ENCODE measurements at regions not wholly inside any gene's neighbourhood (a gene's known extent, or its start where the extent isn't known, plus 50 kb on each side); places are given as distances from the start of the nearest gene placed in this dataset.

GRCh38 chr3:80675790-80676189, 908.0 kb upstream of the ROBO1 start:
- Histone ChIP-seq H3K4me1 (ENCODE audit: control insufficient read depth in 4 of 4, insufficient read depth in 4 of 4, low read length in 3 of 4) (no peaks in the 10 kb centered on the region), H3K9ac (ENCODE audit: low read depth in 1 of 2, low read length in 2 of 2) (no peak overlapping the region), H3K4me3 (ENCODE audit: low read depth in 1 of 3, low read length in 3 of 3) (no peak overlapping the region), H3K27ac (ENCODE audit: low read depth in 1 of 2, low read length in 2 of 2) (no peak overlapping the region), H3K36me3 (ENCODE audit: control insufficient read depth in 4 of 4, insufficient read depth in 3 of 4, low read depth in 1 of 4, low read length in 3 of 4) (no peaks in the 10 kb centered on the region), H3K27me3 (ENCODE audit: control insufficient read depth in 4 of 4, insufficient read depth in 4 of 4, low read length in 3 of 4) (peaks cover 0 to 5% (median 0%) of the 10 kb centered on the region in 4 donors), H3K9me3 (ENCODE audit: control insufficient read depth in 4 of 4, low read length in 3 of 4) (no peaks in the 10 kb centered on the region)
- DNase-seq (ENCODE audit: low spot score) = no peak
- TF ChIP-seq HNF4G (IDR thresholded peaks at IDR 0.05) (no peak), HNF4A (conservative IDR thresholded peaks at IDR 0.05) (no peak), CTCF (IDR thresholded peaks at IDR 0.05; ENCODE audit: low read depth, low read length, missing input control) (no peak), FOXA2 (IDR thresholded peaks at IDR 0.05) (no peak), ZBTB33 (IDR thresholded peaks at IDR 0.05) (no peak), ATF3 (IDR thresholded peaks at IDR 0.05) (no peak), TAF1 (conservative IDR thresholded peaks at IDR 0.05) (no peak), EGR1 (IDR thresholded peaks at IDR 0.05; ENCODE audit: low read depth in 2 of 2) (no peak), RAD21 (IDR thresholded peaks at IDR 0.05) (no peak)
- WGBS = 64% methylated on average over 4 of the region's 4 CpGs

GRCh38 chr3:80668600-80669294, 900.9 kb upstream of the ROBO1 start:
- WGBS = 58% methylated on average over 4 of the region's 4 CpGs
- H3K4me1 ChIP-seq (ENCODE audit: control insufficient read depth in 4 of 4, insufficient read depth in 4 of 4, low read length in 3 of 4) = no peaks in the 10 kb centered on the region
- H3K9ac ChIP-seq (ENCODE audit: low read depth in 1 of 2, low read length in 2 of 2) = no peak overlapping the region
- H3K36me3 ChIP-seq (ENCODE audit: control insufficient read depth in 4 of 4, insufficient read depth in 3 of 4, low read depth in 1 of 4, low read length in 3 of 4) = no peaks in the 10 kb centered on the region
- no peaks in the 10 kb centered on the region for H3K27me3 ChIP-seq (ENCODE audit: control insufficient read depth in 4 of 4, insufficient read depth in 4 of 4, low read length in 3 of 4)
- no peak overlapping the region for H3K27ac ChIP-seq (ENCODE audit: low read depth in 1 of 2, low read length in 2 of 2)
- DNase-seq (ENCODE audit: low spot score) = no peak
- no peak for TF ChIP-seq ATF3 (IDR thresholded peaks at IDR 0.05)
- TF ChIP-seq SP1 (IDR thresholded peaks at IDR 0.05) = peak; percentile 26
- TF ChIP-seq HNF4A (conservative IDR thresholded peaks at IDR 0.05) = peak in 1 of 2 donors; percentile 13
- H3K4me3 ChIP-seq (ENCODE audit: low read depth in 1 of 3, low read length in 3 of 3) = no peak overlapping the region
- H3K9me3 ChIP-seq (ENCODE audit: control insufficient read depth in 4 of 4, low read length in 3 of 4) = peaks cover 0 to 2% (median 1%) of the 10 kb centered on the region in 4 donors

- no peak for DNase-seq (ENCODE audit: low spot score)
- Histone ChIP-seq H3K9me3 (ENCODE audit: control insufficient read depth in 4 of 4, low read length in 3 of 4) (peaks cover 0 to 2% (median 1%) of the 10 kb centered on the region in 4 donors), H3K36me3 (ENCODE audit: control insufficient read depth in 4 of 4, insufficient read depth in 3 of 4, low read depth in 1 of 4, low read length in 3 of 4) (no peaks in the 10 kb centered on the region), H3K9ac (ENCODE audit: low read depth in 1 of 2, low read length in 2 of 2) (no peak overlapping the region), H3K4me1 (ENCODE audit: control insufficient read depth in 4 of 4, insufficient read depth in 4 of 4, low read length in 3 of 4) (no peaks in the 10 kb centered on the region), H3K4me3 (ENCODE audit: low read depth in 1 of 3, low read length in 3 of 3) (no peak overlapping the region), H3K27ac (ENCODE audit: low read depth in 1 of 2, low read length in 2 of 2) (no peak overlapping the region), H3K27me3 (ENCODE audit: control insufficient read depth in 4 of 4, insufficient read depth in 4 of 4, low read length in 3 of 4) (no peaks in the 10 kb centered on the region)
- TF ChIP-seq CTCF (IDR thresholded peaks at IDR 0.05; ENCODE audit: low read depth, low read length, missing input control) (no peak), HNF4G (IDR thresholded peaks at IDR 0.05) (no peak), ATF3 (IDR thresholded peaks at IDR 0.05) (no peak), RAD21 (IDR thresholded peaks at IDR 0.05) (no peak)
Measured at GRCh38 chr3:80668100-80668499, 900.3 kb upstream of the ROBO1 start.
